KOPT-K1 (cell line): ENCODE measurements at regions not wholly inside any gene's neighbourhood (a gene's known extent, or its start where the extent isn't known, plus 50 kb on each side); places are given as distances from the start of the nearest gene placed in this dataset.

Source experiments
- H3K27ac ChIP-seq: fragments of 200-600 bp; sonication (generic); 2 replicates; pipeline ENCODE4 v1.5.1; 2016; ENCODE audit warnings: antibody characterized with exemption, mild to moderate bottlenecking, low read depth, low read length; ENCODE audit not compliant: poor library complexity, severe bottlenecking
- H3K36me3 ChIP-seq: fragments of 200-600 bp; sonication (generic); 2 replicates; pipeline ENCODE4 v1.5.1; 2017; ENCODE audit warnings: antibody characterized with exemption, mild to moderate bottlenecking, low read length, moderate library complexity; ENCODE audit not compliant: insufficient read depth
- H3K9me3 ChIP-seq: fragments of 200-600 bp; sonication (generic); 2 replicates; pipeline ENCODE4 v1.5.1; 2017; ENCODE audit warnings: antibody characterized with exemption, low read length, mild to moderate bottlenecking; ENCODE audit not compliant: insufficient read depth, poor library complexity, severe bottlenecking

GRCh38 chr12:42749239-42749638 is 159.7 kb upstream of the PRICKLE1 start:
- Histone ChIP-seq H3K27ac (no peak overlapping the region), H3K9me3 (peaks cover 15% of the 10 kb centered on the region), H3K36me3 (no peaks in the 10 kb centered on the region)

GRCh38 chr12:42744539-42745182 is 155.1 kb upstream of the PRICKLE1 start:
- no peaks in the 10 kb centered on the region for H3K36me3 ChIP-seq

GRCh38 chr12:42742716-42743115 is 153.2 kb upstream of the PRICKLE1 start:
- H3K36me3 ChIP-seq: no peaks in the 10 kb centered on the region
- H3K27ac ChIP-seq: no peak overlapping the region
- H3K9me3 ChIP-seq: peaks cover 15% of the 10 kb centered on the region

More at GRCh38 chr12:42744539-42745182, 155.1 kb upstream of the PRICKLE1 start:
- H3K27ac ChIP-seq: no peak overlapping the region
- H3K9me3 ChIP-seq: peaks cover 15% of the 10 kb centered on the region

- H3K27ac ChIP-seq: no peak overlapping the region
Observed at GRCh38 chr12:42741771-42742510, 152.4 kb upstream of the PRICKLE1 start.

GRCh38 chr12:42741091-42741490 is 151.5 kb upstream of the PRICKLE1 start:
- H3K27ac ChIP-seq: no peak overlapping the region
- no peaks in the 10 kb centered on the region for H3K36me3 ChIP-seq
- peaks cover 7% of the 10 kb centered on the region for H3K9me3 ChIP-seq

More at GRCh38 chr12:42741771-42742510, 152.4 kb upstream of the PRICKLE1 start:
- Histone ChIP-seq H3K9me3 (peaks cover 13% of the 10 kb centered on the region), H3K36me3 (no peaks in the 10 kb centered on the region)

GRCh38 chr12:42737398-42737797 is 147.9 kb upstream of the PRICKLE1 start:
- Histone ChIP-seq H3K9me3 (no peaks in the 10 kb centered on the region), H3K27ac (no peak overlapping the region), H3K36me3 (no peaks in the 10 kb centered on the region)

GRCh38 chr12:42735861-42736361 is 146.4 kb upstream of the PRICKLE1 start:
- Histone ChIP-seq H3K36me3 (no peaks in the 10 kb centered on the region), H3K9me3 (no peaks in the 10 kb centered on the region), H3K27ac (no peak overlapping the region)

- H3K9me3 ChIP-seq: no peaks in the 10 kb centered on the region
- no peak overlapping the region for H3K27ac ChIP-seq
- no peaks in the 10 kb centered on the region for H3K36me3 ChIP-seq
Observed at GRCh38 chr12:42733911-42734310, 144.4 kb upstream of the PRICKLE1 start.

- H3K9me3 ChIP-seq: no peaks in the 10 kb centered on the region
- H3K27ac ChIP-seq: no peak overlapping the region
- no peaks in the 10 kb centered on the region for H3K36me3 ChIP-seq
Observed at GRCh38 chr12:42732908-42733411, 143.4 kb upstream of the PRICKLE1 start.

- Histone ChIP-seq H3K27ac (no peak overlapping the region), H3K9me3 (peaks cover 10% of the 10 kb centered on the region), H3K36me3 (no peaks in the 10 kb centered on the region)
Observed at GRCh38 chr12:42730291-42730690, 140.7 kb upstream of the PRICKLE1 start.

- Histone ChIP-seq H3K27ac (no peak overlapping the region), H3K36me3 (no peaks in the 10 kb centered on the region), H3K9me3 (peaks cover 10% of the 10 kb centered on the region)
Observed at GRCh38 chr12:42729535-42729900, 140.0 kb upstream of the PRICKLE1 start.

GRCh38 chr12:42728770-42729534 is 139.4 kb upstream of the PRICKLE1 start:
- H3K36me3 ChIP-seq: no peaks in the 10 kb centered on the region
- peaks cover 10% of the 10 kb centered on the region for H3K9me3 ChIP-seq
- H3K27ac ChIP-seq: no peak overlapping the region

GRCh38 chr12:42728287-42728686 is 138.7 kb upstream of the PRICKLE1 start:
- Histone ChIP-seq H3K9me3 (peaks cover 10% of the 10 kb centered on the region), H3K27ac (no peak overlapping the region), H3K36me3 (no peaks in the 10 kb centered on the region)

GRCh38 chr12:42725809-42726208 is 136.3 kb upstream of the PRICKLE1 start:
- Histone ChIP-seq H3K36me3 (no peaks in the 10 kb centered on the region), H3K9me3 (peaks cover 10% of the 10 kb centered on the region), H3K27ac (no peak overlapping the region)

GRCh38 chr12:42716491-42716891 is 126.9 kb upstream of the PRICKLE1 start:
- Histone ChIP-seq H3K36me3 (no peaks in the 10 kb centered on the region), H3K9me3 (no peaks in the 10 kb centered on the region), H3K27ac (no peak overlapping the region)
